ENCODE measurements at regions not wholly inside any gene's neighbourhood (a gene's known extent, or its start where the extent isn't known, plus 50 kb on each side); places are given as distances from the start of the nearest gene placed in this dataset.

GRCh38 chr5:158593925-158594324, 505.8 kb downstream of the EBF1 start:
- no peak for DNase-seq
- Histone ChIP-seq H3K27me3 (ENCODE audit: insufficient read depth, low read depth) (no peaks in the 10 kb centered on the region), H3K9me3 (ENCODE audit: insufficient read depth, low read depth) (no peaks in the 10 kb centered on the region), H3K27ac (no peak overlapping the region), H3K4me2 (no peak overlapping the region), H3K79me2 (ENCODE audit: low read depth) (no peaks in the 10 kb centered on the region), H3F3A (ENCODE audit: insufficient read depth, low read depth) (no peaks in the 10 kb centered on the region), H3K36me3 (ENCODE audit: low read depth) (no peaks in the 10 kb centered on the region), H3K9me2 (ENCODE audit: insufficient read depth) (no peaks in the 10 kb centered on the region), H2AFZ (no peak overlapping the region), H4K20me1 (ENCODE audit: insufficient read depth) (no peaks in the 10 kb centered on the region), H3K4me3 (no peak overlapping the region), H3K4me1 (replicated peaks; ENCODE audit: insufficient read depth) (no peaks in the 10 kb centered on the region)
- CTCF ChIA-PET = no interaction called here
- no peak for TF ChIP-seq CTCF (conservative IDR thresholded peaks at IDR 0.05)
- no peak for TF ChIP-seq EZH2 (IDR thresholded peaks at IDR 0.05; ENCODE audit: low read depth)
- intact Hi-C loops (cut with micrococcal nuclease; ENCODE audit: unreplicated experiment) = no loop called here
- BruUV-seq (replicated peaks) = no TSS peak
- POLR2A ChIA-PET (ENCODE audit: unreplicated experiment) = no interaction called here

- TF ChIP-seq EZH2 (IDR thresholded peaks at IDR 0.05; ENCODE audit: low read depth) = no peak
- no peak for TF ChIP-seq CTCF (conservative IDR thresholded peaks at IDR 0.05)
- no peaks in the 10 kb centered on the region for H4K20me1 ChIP-seq (ENCODE audit: insufficient read depth)
- no peaks in the 10 kb centered on the region for H3K27me3 ChIP-seq (ENCODE audit: insufficient read depth, low read depth)
- no peaks in the 10 kb centered on the region for H3K9me3 ChIP-seq (ENCODE audit: insufficient read depth, low read depth)
- no peaks in the 10 kb centered on the region for H3K79me2 ChIP-seq (ENCODE audit: low read depth)
- intact Hi-C loops (cut with micrococcal nuclease; ENCODE audit: unreplicated experiment) = no loop called here
- no peak overlapping the region for H3K27ac ChIP-seq
- H3K9me2 ChIP-seq (ENCODE audit: insufficient read depth) = no peaks in the 10 kb centered on the region
- ChIA-PET POLR2A (ENCODE audit: unreplicated experiment) (no interaction called here), CTCF (no interaction called here)
- H3K4me1 ChIP-seq (replicated peaks; ENCODE audit: insufficient read depth) = no peaks in the 10 kb centered on the region
- no peak overlapping the region for H2AFZ ChIP-seq
- DNase-seq = no peak
- no peaks in the 10 kb centered on the region for H3F3A ChIP-seq (ENCODE audit: insufficient read depth, low read depth)
- H3K4me2 ChIP-seq = no peak overlapping the region
- no TSS peak for BruUV-seq (replicated peaks)
- no peak overlapping the region for H3K4me3 ChIP-seq
- H3K36me3 ChIP-seq (ENCODE audit: low read depth) = no peaks in the 10 kb centered on the region
Observed at GRCh38 chr5:158591301-158591863, 508.3 kb downstream of the EBF1 start.

GRCh38 chr5:158590746-158591300, 508.9 kb downstream of the EBF1 start:
- DNase-seq = no peak
- intact Hi-C loops (cut with micrococcal nuclease; ENCODE audit: unreplicated experiment) = no loop called here
- Histone ChIP-seq H3K79me2 (ENCODE audit: low read depth) (no peaks in the 10 kb centered on the region), H3K9me2 (ENCODE audit: insufficient read depth) (no peaks in the 10 kb centered on the region), H3K9me3 (ENCODE audit: insufficient read depth, low read depth) (no peaks in the 10 kb centered on the region), H3F3A (ENCODE audit: insufficient read depth, low read depth) (no peaks in the 10 kb centered on the region), H4K20me1 (ENCODE audit: insufficient read depth) (no peaks in the 10 kb centered on the region), H3K4me2 (no peak overlapping the region), H3K4me3 (no peak overlapping the region), H2AFZ (no peak overlapping the region), H3K27me3 (ENCODE audit: insufficient read depth, low read depth) (no peaks in the 10 kb centered on the region), H3K4me1 (replicated peaks; ENCODE audit: insufficient read depth) (no peaks in the 10 kb centered on the region), H3K36me3 (ENCODE audit: low read depth) (no peaks in the 10 kb centered on the region), H3K27ac (no peak overlapping the region)
- ChIA-PET POLR2A (ENCODE audit: unreplicated experiment) (no interaction called here), CTCF (no interaction called here)
- no peak for TF ChIP-seq CTCF (conservative IDR thresholded peaks at IDR 0.05)
- no peak for TF ChIP-seq EZH2 (IDR thresholded peaks at IDR 0.05; ENCODE audit: low read depth)
- no TSS peak for BruUV-seq (replicated peaks)
